Fibroblast of lung (primary cell): ENCODE measurements at regions not wholly inside any gene's neighbourhood (a gene's known extent, or its start where the extent isn't known, plus 50 kb on each side); places are given as distances from the start of the nearest gene placed in this dataset.

Source experiments
- CTCF ChIP-seq, 2 donors: IDR thresholded peaks in 1 of 2; conservative IDR thresholded peaks in 1 of 2; 1 replicate in 1 of 2; 2 replicates in 1 of 2; pipeline ENCODE4 v1.5.1; 2011 to 2012; ENCODE audit warnings: low read length in 2 of 2, control low read depth in 1 of 2, inconsistent platforms in 1 of 2, low read depth in 1 of 2, mild to moderate bottlenecking in 1 of 2
- EZH2 ChIP-seq: IDR thresholded peaks from 2 replicates; pipeline ENCODE4 v1.5.1; 2012; ENCODE audit warnings: low read length, control low read depth, mild to moderate bottlenecking; ENCODE audit errors: missing control alignments

GRCh38 chr9:115439641-115440040, 321.7 kb upstream of the TNC start:
- no peak for TF ChIP-seq CTCF (conservative IDR thresholded peaks at IDR 0.05 in 1 of 2, IDR thresholded peaks at IDR 0.05 in 1 of 2; ENCODE audit: low read depth in 1 of 2, low read length in 2 of 2)
- TF ChIP-seq EZH2, result no peak
